IPS-15b (cell line): ENCODE measurements at regions not wholly inside any gene's neighbourhood (a gene's known extent, or its start where the extent isn't known, plus 50 kb on each side); places are given as distances from the start of the nearest gene placed in this dataset.

Source experiments
- H3K27me3 ChIP-seq: one replicate; pipeline ENCODE4 v1.6.1; 2013; ENCODE audit warnings: low read length; ENCODE audit not compliant: control insufficient read depth, insufficient read depth
- H3K36me3 ChIP-seq: one replicate; pipeline ENCODE4 v1.6.1; 2013; ENCODE audit warnings: low read length; ENCODE audit not compliant: control insufficient read depth, insufficient read depth
- H3K4me1 ChIP-seq: one replicate; pipeline ENCODE4 v1.6.1; 2013; ENCODE audit warnings: mild to moderate bottlenecking, low read length; ENCODE audit not compliant: control insufficient read depth, insufficient read depth
- H3K4me3 ChIP-seq: one replicate; pipeline ENCODE4 v1.5.1; 2013; ENCODE audit warnings: low read depth, low read length
- H3K9ac ChIP-seq: one replicate; pipeline ENCODE4 v1.6.1; 2013; ENCODE audit warnings: low read depth, mild to moderate bottlenecking, low read length
- H3K9me3 ChIP-seq: one replicate; pipeline ENCODE4 v1.6.1; 2013; ENCODE audit warnings: mild to moderate bottlenecking, low read length; ENCODE audit not compliant: control insufficient read depth, insufficient read depth

- no peaks in the 10 kb centered on the region for H3K9me3 ChIP-seq
- no peak overlapping the region for H3K9ac ChIP-seq
- H3K4me3 ChIP-seq = no peak overlapping the region
- peaks cover 29% of the 10 kb centered on the region for H3K4me1 ChIP-seq
- no peaks in the 10 kb centered on the region for H3K36me3 ChIP-seq
- H3K27me3 ChIP-seq = no peaks in the 10 kb centered on the region
Observed at GRCh38 chr2:66693076-66693965, 258.4 kb downstream of the MEIS1 start.

- H3K4me3 ChIP-seq = no peak overlapping the region
- no peaks in the 10 kb centered on the region for H3K27me3 ChIP-seq
- no peaks in the 10 kb centered on the region for H3K36me3 ChIP-seq
- H3K9me3 ChIP-seq = no peaks in the 10 kb centered on the region
- H3K9ac ChIP-seq = no peak overlapping the region
- H3K4me1 ChIP-seq = peaks cover 34% of the 10 kb centered on the region
Observed at GRCh38 chr2:66694087-66694860, 259.3 kb downstream of the MEIS1 start.

- H3K9me3 ChIP-seq = no peaks in the 10 kb centered on the region
- H3K36me3 ChIP-seq = no peaks in the 10 kb centered on the region
- H3K4me3 ChIP-seq = no peak overlapping the region
- H3K27me3 ChIP-seq = no peaks in the 10 kb centered on the region
- no peak overlapping the region for H3K9ac ChIP-seq
- peaks cover 42% of the 10 kb centered on the region for H3K4me1 ChIP-seq
Observed at GRCh38 chr2:66695226-66695735, 260.4 kb downstream of the MEIS1 start.

GRCh38 chr2:66696374-66696773 lies 261.4 kb downstream of the MEIS1 start:
- H3K9me3 ChIP-seq = no peaks in the 10 kb centered on the region
- no peaks in the 10 kb centered on the region for H3K27me3 ChIP-seq
- no peak overlapping the region for H3K4me3 ChIP-seq
- no peaks in the 10 kb centered on the region for H3K36me3 ChIP-seq
- H3K4me1 ChIP-seq = peaks cover 35% of the 10 kb centered on the region
- no peak overlapping the region for H3K9ac ChIP-seq

GRCh38 chr2:66696886-66697285 lies 262.0 kb downstream of the MEIS1 start:
- no peaks in the 10 kb centered on the region for H3K27me3 ChIP-seq
- H3K36me3 ChIP-seq = no peaks in the 10 kb centered on the region
- H3K9ac ChIP-seq = no peak overlapping the region
- no peaks in the 10 kb centered on the region for H3K9me3 ChIP-seq
- peaks cover 30% of the 10 kb centered on the region for H3K4me1 ChIP-seq
- H3K4me3 ChIP-seq = no peak overlapping the region

GRCh38 chr2:66697366-66697765 lies 262.4 kb downstream of the MEIS1 start:
- H3K4me3 ChIP-seq = no peak overlapping the region
- peaks cover 33% of the 10 kb centered on the region for H3K4me1 ChIP-seq
- no peaks in the 10 kb centered on the region for H3K36me3 ChIP-seq
- no peaks in the 10 kb centered on the region for H3K27me3 ChIP-seq
- H3K9ac ChIP-seq = no peak overlapping the region
- no peaks in the 10 kb centered on the region for H3K9me3 ChIP-seq

GRCh38 chr2:66698091-66698490 lies 263.2 kb downstream of the MEIS1 start:
- H3K9ac ChIP-seq = no peak overlapping the region
- no peaks in the 10 kb centered on the region for H3K9me3 ChIP-seq
- H3K36me3 ChIP-seq = no peaks in the 10 kb centered on the region
- no peaks in the 10 kb centered on the region for H3K27me3 ChIP-seq
- peaks cover 30% of the 10 kb centered on the region for H3K4me1 ChIP-seq
- no peak overlapping the region for H3K4me3 ChIP-seq

GRCh38 chr2:66698576-66699239 lies 263.8 kb downstream of the MEIS1 start:
- H3K36me3 ChIP-seq = no peaks in the 10 kb centered on the region
- no peak overlapping the region for H3K9ac ChIP-seq
- no peak overlapping the region for H3K4me3 ChIP-seq
- H3K27me3 ChIP-seq = no peaks in the 10 kb centered on the region
- peaks cover 25% of the 10 kb centered on the region for H3K4me1 ChIP-seq
- H3K9me3 ChIP-seq = no peaks in the 10 kb centered on the region

- Histone ChIP-seq H3K9me3 (no peaks in the 10 kb centered on the region), H3K36me3 (no peaks in the 10 kb centered on the region), H3K9ac (no peak overlapping the region), H3K4me1 (peaks cover 23% of the 10 kb centered on the region), H3K27me3 (no peaks in the 10 kb centered on the region), H3K4me3 (no peak overlapping the region)
Observed at GRCh38 chr2:66699416-66699792, 264.5 kb downstream of the MEIS1 start.

GRCh38 chr2:66699793-66700676 lies 265.1 kb downstream of the MEIS1 start:
- Histone ChIP-seq H3K9me3 (no peaks in the 10 kb centered on the region), H3K4me3 (no peak overlapping the region), H3K27me3 (no peaks in the 10 kb centered on the region), H3K36me3 (no peaks in the 10 kb centered on the region), H3K9ac (no peak overlapping the region), H3K4me1 (peaks cover 23% of the 10 kb centered on the region)

GRCh38 chr2:66700677-66701066 lies 265.7 kb downstream of the MEIS1 start:
- H3K27me3 ChIP-seq = no peaks in the 10 kb centered on the region
- H3K4me1 ChIP-seq = peaks cover 23% of the 10 kb centered on the region
- H3K4me3 ChIP-seq = no peak overlapping the region
- H3K36me3 ChIP-seq = no peaks in the 10 kb centered on the region
- H3K9ac ChIP-seq = no peak overlapping the region
- no peaks in the 10 kb centered on the region for H3K9me3 ChIP-seq
